Endothelial cell (in vitro differentiated cells): ENCODE measurements at regions not wholly inside any gene's neighbourhood (a gene's known extent, or its start where the extent isn't known, plus 50 kb on each side); places are given as distances from the start of the nearest gene placed in this dataset.

ENCODE experiments used
- DNase-seq: peaks from one replicate; pipeline ENCODE4 v3.0.0; 2021; ENCODE audit warnings: low spot score
- H3K27ac Mint-ChIP-seq: one replicate; pipeline ENCODE4 v1.8.0; 2021; ENCODE audit warnings: mixed read lengths, inconsistent platforms; ENCODE audit not compliant: unreplicated experiment
- H3K27me3 Mint-ChIP-seq: one replicate; pipeline ENCODE4 v1.8.0; 2021; ENCODE audit warnings: mild to moderate bottlenecking, moderate library complexity, mixed read lengths, inconsistent platforms; ENCODE audit not compliant: unreplicated experiment
- H3K36me3 Mint-ChIP-seq: one replicate; pipeline ENCODE4 v1.8.0; 2021; ENCODE audit warnings: mild to moderate bottlenecking, low read depth, mixed read lengths, inconsistent platforms; ENCODE audit not compliant: unreplicated experiment
- H3K4me1 Mint-ChIP-seq: one replicate; pipeline ENCODE4 v1.8.0; 2021; ENCODE audit warnings: mild to moderate bottlenecking, mixed read lengths, inconsistent platforms; ENCODE audit not compliant: unreplicated experiment
- H3K4me3 Mint-ChIP-seq: one replicate; pipeline ENCODE4 v1.8.0; 2021; ENCODE audit warnings: mild to moderate bottlenecking, mixed read lengths, inconsistent platforms; ENCODE audit not compliant: unreplicated experiment
- H3K9me3 Mint-ChIP-seq: one replicate; pipeline ENCODE4 v1.8.0; 2021; ENCODE audit warnings: mixed read lengths, inconsistent platforms; ENCODE audit not compliant: unreplicated experiment
- CTCF ChIP-seq: fragments of 200-600 bp; sonication (generic); IDR thresholded peaks from one replicate; pipeline ENCODE4 v1.5.0; 2021; ENCODE audit warnings: antibody characterized with exemption; ENCODE audit not compliant: unreplicated experiment

DNA sequence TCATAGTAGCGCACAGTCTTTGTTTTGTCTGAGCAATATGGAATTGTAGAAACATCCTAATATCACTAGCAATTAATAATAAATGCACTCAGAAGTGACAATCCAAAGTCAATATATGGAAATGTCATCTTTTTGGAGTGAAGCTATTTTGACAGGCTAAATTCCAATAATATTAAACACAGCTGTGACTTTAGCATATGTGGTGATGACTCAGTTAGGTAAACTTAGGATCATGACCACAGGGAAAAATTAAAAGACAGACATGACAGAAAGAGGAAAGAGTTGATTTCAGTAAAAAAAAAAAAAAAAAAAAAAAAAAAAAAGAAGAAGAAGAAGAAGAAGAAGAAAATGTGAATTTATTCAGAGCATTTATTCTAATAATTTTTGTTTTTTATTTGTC, 1165.7 kb downstream of the NLGN4Y start:
- no peak overlapping the region for H3K4me3 Mint-ChIP-seq
- no peak overlapping the region for H3K27ac Mint-ChIP-seq
- DNase-seq = no peak
- no peak for TF ChIP-seq CTCF
- no peaks in the 10 kb centered on the region for H3K4me1 Mint-ChIP-seq
- no peaks in the 10 kb centered on the region for H3K36me3 Mint-ChIP-seq
- no peaks in the 10 kb centered on the region for H3K27me3 Mint-ChIP-seq
- no peaks in the 10 kb centered on the region for H3K9me3 Mint-ChIP-seq

DNA sequence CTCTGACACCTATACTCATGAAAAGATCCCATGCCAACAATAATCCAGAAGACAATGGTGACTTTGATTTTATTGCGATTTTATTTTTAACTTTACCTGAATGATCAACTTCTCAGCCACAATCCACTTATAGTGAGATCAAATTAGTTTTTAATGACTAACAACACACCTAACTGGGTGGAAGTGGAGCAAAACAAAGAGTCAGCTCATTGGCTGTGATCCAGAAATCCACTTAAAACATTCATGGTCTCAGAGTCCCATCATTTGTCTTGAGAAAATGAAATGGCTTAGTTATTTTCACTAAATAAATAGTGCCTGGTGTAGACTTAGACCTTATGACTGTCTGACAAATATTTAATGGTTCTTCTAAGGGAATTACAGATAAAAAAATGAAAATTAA, 1177.8 kb downstream of the NLGN4Y start:
- Mint-ChIP-seq H3K27ac (no peak overlapping the region), H3K4me3 (no peak overlapping the region), H3K36me3 (no peaks in the 10 kb centered on the region), H3K4me1 (no peaks in the 10 kb centered on the region), H3K27me3 (no peaks in the 10 kb centered on the region), H3K9me3 (no peaks in the 10 kb centered on the region)
- DNase-seq = no peak
- no peak for TF ChIP-seq CTCF

DNA sequence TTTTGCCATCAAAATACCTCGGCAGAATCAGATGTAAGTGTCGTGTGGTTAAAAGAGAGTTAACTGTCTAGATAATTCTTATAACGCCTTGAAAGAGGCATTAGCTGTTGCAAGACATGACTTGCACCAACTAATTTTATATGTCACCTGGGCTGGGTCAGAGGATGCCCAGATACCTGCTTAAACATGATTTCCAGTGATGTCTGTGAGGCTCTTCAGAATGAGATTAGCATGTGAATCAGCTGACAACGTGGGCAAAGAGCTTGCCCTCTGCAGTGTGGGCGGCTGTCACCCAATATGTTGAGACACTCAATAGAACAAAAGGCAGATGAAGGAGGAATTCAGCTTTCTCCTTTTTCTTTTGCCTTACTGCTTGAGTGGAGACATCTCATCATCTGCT, 1180.6 kb downstream of the NLGN4Y start:
- no peak overlapping the region for H3K27ac Mint-ChIP-seq
- no peak overlapping the region for H3K4me3 Mint-ChIP-seq
- H3K27me3 Mint-ChIP-seq = no peaks in the 10 kb centered on the region
- TF ChIP-seq CTCF = no peak
- H3K4me1 Mint-ChIP-seq = no peaks in the 10 kb centered on the region
- H3K9me3 Mint-ChIP-seq = no peaks in the 10 kb centered on the region
- no peak for DNase-seq
- no peaks in the 10 kb centered on the region for H3K36me3 Mint-ChIP-seq

- H3K4me3 Mint-ChIP-seq = no peak overlapping the region
- no peak for TF ChIP-seq CTCF
- H3K36me3 Mint-ChIP-seq = no peaks in the 10 kb centered on the region
- no peak for DNase-seq
- no peak overlapping the region for H3K27ac Mint-ChIP-seq
- H3K4me1 Mint-ChIP-seq = no peaks in the 10 kb centered on the region
- H3K27me3 Mint-ChIP-seq = peaks cover 3% of the 10 kb centered on the region
- no peaks in the 10 kb centered on the region for H3K9me3 Mint-ChIP-seq
Measured at GRCh38 chrY:15749533-15750433, 1225.5 kb downstream of the NLGN4Y start.

GRCh38 chrY:15751001-15751400, 1226.7 kb downstream of the NLGN4Y start:
- Mint-ChIP-seq H3K36me3 (no peaks in the 10 kb centered on the region), H3K27ac (no peak overlapping the region), H3K27me3 (peaks cover 3% of the 10 kb centered on the region), H3K4me3 (no peak overlapping the region), H3K9me3 (no peaks in the 10 kb centered on the region), H3K4me1 (no peaks in the 10 kb centered on the region)
- no peak for TF ChIP-seq CTCF
- DNase-seq = no peak
